Globus pallidus (tissue), 1 donor: ENCODE measurements at regions not wholly inside any gene's neighbourhood (a gene's known extent, or its start where the extent isn't known, plus 50 kb on each side); places are given as distances from the start of the nearest gene placed in this dataset.

Experiments
- DNase-seq: peaks from one replicate; pipeline ENCODE4 v3.0.0-alpha.2; 2015; ENCODE audit warnings: low spot score

DNA sequence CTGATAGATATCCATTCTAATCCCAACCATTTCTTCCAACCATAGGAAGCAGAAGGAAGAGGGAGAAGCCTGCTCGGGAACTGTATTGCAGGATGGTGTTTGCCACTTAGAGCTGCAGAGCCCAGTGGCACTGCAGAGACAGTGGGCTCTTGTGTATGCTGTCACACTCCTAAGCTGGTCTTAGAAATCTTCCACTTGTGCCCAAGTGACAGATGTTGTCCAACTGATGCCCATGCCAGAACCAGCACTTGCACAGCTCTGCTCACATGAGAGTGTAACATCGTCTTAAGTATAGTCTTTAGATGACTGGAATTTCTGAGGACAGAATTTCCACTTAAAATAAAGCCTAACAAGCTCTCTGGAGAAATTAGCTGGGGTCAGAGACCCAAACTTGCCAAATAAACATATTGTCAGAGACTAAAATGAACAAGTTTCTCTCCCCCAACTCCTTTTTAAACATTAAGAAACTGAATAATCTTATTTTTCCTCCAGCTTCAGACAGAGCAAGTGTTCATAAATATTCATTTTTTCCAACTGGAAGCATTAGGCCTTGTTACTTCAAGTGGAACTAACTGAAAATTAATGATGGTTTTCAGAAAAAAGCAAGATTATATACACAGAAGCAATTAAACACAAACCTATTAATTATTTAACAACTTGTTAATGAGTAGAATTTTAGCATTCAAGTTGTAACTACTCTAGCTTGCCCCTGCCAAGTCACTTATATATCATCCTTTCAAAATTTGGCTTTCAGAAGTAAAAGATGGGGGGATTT, 577.3 kb downstream of the AJAP1 start:
- DNase-seq = no peak

DNA sequence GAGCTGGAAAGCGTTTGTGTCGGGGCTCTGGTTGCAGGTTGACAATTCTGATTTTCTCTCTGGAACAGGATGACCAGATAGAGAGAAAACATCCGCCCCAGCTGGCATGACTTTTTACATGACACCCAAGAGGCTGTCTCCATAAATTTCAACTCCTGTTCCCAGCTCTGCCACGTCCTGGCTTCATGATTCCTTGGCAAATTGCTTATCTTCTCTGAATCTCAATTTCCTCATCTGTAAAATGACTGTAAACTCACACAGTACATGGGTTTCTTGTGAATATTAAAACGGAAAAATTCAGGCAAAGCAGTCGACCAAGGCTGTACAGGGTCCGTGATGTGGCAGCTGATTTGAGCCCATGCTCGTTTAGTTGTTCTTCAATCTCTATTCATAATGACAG, 572.7 kb downstream of the AJAP1 start:
- DNase-seq = no peak

- DNase-seq = no peak
Measured at GRCh38 chr1:5225707-5226704, 571.6 kb downstream of the AJAP1 start.

DNA sequence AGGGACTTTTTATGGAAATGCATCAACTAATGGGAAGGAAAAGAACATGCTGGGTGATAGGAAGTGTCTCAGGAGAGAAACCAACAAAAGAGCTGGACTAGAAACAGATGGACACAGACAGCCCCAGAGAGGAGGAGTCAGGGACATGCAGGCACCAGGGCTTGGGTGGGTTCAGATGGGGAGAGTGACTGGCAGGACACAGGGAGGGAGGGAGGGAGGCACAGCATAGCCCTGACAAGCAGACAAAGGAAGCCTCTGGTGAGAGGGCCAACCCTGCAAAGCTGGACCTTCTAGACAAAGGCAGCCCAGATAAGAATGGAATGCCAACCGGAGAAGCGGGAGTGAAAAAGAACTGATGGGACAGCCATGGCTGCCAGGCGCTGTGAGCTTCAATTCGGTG, 568.8 kb downstream of the AJAP1 start:
- peak; percentile 78 for DNase-seq

GRCh38 chr1:5222626-5223025, 568.2 kb downstream of the AJAP1 start:
- DNase-seq = no peak

DNA sequence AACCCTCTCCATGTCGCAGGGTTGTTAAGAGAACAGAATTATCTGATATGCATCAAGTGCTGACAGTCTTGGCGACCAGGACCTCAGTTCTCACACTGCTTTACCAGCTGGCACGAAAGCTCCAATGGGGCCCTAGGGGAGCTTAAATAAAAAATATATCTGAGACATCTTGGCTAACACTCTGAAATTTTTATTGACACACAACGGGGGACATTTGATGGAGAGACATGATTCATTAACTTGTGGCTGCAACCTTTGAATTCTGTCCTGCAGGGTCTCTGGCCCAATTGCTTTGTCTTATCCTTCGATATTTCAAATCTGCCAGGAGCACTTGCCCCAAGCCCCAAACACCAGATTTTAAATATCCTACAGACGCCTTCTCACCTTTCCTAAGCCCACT, 567.0 kb downstream of the AJAP1 start:
- DNase-seq = no peak

- no peak for DNase-seq
Measured at GRCh38 chr1:5220821-5221220, 566.4 kb downstream of the AJAP1 start.

DNA sequence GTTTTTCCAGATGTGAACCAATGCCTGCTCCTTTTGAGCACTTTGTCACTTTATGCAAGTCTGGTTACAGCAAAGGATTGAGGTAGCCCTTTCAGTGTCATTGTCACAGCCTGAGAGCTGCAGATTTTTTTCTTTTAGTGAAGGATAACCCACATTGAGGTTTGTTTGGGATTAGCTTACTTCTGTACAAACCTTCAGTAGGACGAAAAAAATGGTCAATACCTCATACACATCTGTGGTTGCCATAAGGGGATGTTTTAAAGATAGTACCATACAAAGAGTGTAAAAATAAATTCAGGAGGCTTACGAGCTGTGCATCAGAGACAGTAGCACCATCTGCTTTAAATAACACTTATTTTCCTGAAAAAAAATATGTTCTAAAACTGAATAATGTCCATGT, 566.0 kb downstream of the AJAP1 start:
- no peak for DNase-seq

- DNase-seq = peak; percentile 87
Measured at GRCh38 chr1:5200006-5200405, 545.6 kb downstream of the AJAP1 start.

DNA sequence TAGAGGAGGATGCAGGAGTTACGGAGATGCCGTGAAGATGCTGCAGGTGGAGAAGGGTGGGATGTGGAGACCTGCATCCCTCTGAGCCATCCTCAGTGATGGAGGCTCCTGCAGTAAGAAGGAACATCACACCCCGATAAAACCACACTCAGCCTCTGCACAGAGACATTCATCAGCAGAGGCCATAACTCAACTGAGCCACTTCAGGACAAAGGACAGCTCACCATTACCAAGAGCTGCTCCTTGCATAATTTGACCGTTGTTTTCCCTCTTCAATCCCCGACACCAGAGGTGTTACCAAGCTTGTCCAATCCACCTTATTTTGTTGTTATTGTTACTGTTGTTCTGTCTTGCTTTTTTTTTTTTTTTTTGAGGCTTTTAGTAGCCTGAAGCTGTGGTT, 543.9 kb downstream of the AJAP1 start:
- peak; percentile 1 for DNase-seq

- no peak for DNase-seq
Measured at GRCh38 chr1:5191470-5191869, 537.1 kb downstream of the AJAP1 start.

DNA sequence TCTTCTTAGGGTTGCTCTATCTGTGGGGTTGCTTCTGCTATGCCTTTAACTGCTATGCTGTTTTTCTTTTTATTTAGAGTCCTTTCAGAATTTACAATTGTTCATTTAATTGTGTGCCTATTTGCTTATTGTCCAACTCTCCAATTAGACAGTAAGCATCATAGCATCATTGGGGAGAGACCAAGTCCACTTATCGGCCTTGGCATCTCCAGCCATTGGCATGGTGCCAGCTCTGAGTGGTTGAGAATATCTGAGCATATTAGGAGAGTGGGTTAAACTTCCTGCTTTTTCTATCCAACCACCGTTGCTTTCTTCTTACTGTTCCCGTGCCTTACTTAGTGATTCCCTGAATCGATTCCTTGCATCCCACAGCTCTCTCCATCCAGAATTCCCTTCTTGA, 535.0 kb downstream of the AJAP1 start:
- DNase-seq = no peak

- no peak for DNase-seq
Measured at GRCh38 chr1:5165762-5166161, 511.4 kb downstream of the AJAP1 start.

DNA sequence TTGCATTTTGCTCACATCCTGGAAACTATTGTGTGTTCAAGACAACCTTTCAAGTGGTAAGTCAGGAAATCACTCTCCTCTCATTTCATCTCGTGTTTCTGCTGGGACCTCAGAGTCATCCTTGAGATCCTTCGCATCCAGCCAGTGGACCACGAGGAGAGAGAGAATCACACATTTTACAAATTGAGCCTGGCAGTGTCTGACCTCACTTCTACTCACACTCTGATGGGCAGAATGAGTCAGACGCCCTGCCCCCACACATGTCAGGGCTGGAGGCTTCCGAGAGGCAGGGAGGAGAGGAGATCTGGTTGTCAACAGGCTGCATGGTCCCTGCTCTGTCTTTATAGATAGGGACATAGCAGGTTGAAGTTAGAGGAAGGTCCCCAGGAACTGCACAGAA, 509.7 kb downstream of the AJAP1 start:
- no peak for DNase-seq

DNA sequence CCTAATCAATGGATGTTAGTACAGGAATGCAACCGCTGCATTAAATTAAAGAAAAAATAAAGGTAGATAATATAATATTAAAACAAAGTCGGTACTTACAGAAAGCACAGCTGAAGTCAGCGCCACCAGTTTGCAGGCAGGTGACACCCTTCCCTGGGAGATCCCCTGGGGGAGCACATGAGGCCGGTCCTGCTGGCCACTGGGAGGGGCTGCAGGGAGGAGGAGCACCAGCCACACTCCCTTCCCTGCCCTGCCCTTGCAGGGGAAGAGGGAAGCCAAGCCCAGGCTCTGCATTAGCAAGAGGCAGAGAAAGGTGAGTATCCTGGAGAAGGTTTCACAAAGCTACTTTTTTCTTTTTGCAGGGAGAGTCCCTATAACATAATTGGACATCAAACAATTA, 507.0 kb downstream of the AJAP1 start:
- DNase-seq = no peak

- no peak for DNase-seq
Measured at GRCh38 chr1:5157175-5157574, 502.8 kb downstream of the AJAP1 start.

GRCh38 chr1:5156416-5157120, 502.2 kb downstream of the AJAP1 start:
- DNase-seq = no peak

GRCh38 chr1:5151511-5151910, 497.1 kb downstream of the AJAP1 start:
- no peak for DNase-seq

DNA sequence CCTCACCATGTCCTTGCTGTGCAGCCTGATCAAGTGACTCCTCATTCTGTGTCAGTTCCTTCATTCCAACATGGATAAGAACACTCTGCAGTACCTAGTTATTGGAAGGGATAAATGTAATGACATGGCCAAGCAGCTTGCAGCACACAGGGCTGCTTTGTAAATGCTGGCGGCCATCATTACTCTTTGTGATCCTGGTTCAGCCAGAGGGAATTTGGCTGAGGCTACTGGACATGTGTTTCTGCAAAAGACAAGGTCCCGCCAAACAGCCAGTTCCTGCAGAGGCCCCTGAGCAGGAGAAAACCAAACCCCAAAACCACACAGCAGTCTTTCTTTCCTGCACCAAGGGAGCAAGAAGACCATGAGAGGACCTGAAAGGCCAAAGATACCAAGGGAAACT, 495.8 kb downstream of the AJAP1 start:
- no peak for DNase-seq

DNA sequence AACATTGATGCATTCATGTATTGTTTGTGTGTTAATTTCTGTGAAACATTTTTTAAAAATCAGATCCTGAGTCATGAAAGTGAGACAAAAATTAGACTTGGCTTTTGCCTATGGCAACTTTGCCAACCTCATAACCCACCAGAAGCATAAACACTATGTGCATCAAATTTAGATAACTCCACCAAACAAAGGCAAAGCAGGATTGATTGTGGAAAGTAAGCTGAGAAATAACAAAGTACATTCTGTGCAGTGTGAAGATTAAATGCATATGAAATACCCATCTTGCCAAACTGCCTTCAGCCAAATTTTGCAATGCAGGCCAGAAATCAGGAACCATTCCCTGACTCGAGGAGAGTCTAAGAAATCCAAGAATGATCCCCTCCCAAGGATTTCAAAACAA, 493.4 kb downstream of the AJAP1 start:
- DNase-seq = no peak

GRCh38 chr1:5142389-5142788, 488.0 kb downstream of the AJAP1 start:
- no peak for DNase-seq

DNA sequence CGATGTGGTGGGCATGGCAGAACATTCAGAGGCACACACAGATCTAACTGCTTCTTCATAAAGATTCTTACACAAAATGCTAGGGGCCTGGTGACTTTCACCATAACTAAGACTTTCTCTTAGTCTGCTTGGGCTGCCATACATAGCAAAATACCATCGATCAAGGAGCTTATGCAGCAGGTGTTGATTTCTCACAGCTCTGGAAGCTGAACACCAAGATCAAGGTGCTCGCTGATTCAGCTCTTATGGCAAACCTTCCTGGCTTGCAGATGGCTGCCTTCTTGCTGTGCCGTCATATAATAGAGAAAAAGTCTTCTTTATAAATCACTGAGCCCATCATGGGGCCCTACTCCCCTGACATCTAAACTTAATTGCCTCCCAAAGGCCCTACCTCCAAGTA, 487.3 kb downstream of the AJAP1 start:
- no peak for DNase-seq

DNA sequence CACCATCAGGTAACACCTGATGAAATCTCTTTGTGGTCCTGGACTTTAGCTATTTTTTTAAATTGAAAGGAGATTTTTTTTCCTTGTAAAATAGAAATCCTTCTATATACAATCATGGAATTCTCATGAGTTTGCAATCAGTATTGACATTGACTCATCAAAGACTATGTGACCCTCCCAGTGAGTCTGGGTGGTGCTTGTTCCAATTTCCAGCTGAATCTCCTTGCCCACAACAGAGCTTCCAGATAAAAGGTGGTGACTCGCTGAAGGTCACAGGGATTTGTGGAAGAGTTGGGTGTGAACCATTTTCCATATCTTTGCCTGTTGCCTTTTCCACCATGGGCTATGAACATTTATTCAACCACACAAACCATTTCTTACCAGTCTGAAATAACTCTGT, 486.6 kb downstream of the AJAP1 start:
- no peak for DNase-seq
